ENCODE measurements at regions not wholly inside any gene's neighbourhood (a gene's known extent, or its start where the extent isn't known, plus 50 kb on each side); places are given as distances from the start of the nearest gene placed in this dataset.
A peak's percentile ranks its signal among the peaks of the same experiment; 100 is the strongest.

DNA sequence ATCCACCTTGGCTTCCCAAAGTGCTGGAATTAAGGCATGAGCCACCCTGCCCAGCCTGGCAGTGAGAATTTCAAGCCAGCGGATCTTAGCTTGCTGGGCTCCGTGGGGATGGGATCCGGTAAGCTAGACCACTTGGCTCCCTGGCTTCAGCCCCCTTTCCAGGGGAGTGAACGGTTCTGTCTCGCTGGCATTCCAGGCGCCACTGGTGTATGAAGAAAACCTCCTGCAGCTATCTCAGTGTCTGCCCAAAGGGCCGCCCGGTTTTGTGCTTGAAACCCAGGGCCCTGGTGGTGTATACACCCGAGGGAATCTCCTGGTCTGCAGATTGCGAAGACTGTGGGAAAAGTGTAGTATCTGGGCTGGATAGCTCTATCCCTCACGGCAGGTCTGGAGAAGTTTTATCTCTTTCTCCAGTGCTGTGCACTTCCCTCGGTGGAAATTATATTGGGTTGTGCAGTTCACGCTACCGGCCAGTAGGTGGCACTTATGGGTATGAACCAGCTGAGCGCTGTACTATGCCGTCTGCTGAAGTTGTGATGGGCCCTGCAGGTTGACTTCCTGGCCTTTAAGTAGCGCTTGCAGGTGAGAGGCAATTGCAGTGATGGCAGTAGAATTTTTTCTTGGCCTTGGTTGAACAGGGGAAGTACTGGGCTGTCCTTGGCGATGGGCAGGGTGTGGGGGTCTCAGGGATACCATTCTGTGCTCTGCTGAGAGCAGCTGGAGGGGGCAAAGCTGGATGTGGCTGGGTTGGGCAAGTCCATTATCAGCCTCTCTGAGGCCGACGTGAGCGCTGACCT, 138.0 kb upstream of the MTPN start:
- TF ChIP-seq, protein P1, sequence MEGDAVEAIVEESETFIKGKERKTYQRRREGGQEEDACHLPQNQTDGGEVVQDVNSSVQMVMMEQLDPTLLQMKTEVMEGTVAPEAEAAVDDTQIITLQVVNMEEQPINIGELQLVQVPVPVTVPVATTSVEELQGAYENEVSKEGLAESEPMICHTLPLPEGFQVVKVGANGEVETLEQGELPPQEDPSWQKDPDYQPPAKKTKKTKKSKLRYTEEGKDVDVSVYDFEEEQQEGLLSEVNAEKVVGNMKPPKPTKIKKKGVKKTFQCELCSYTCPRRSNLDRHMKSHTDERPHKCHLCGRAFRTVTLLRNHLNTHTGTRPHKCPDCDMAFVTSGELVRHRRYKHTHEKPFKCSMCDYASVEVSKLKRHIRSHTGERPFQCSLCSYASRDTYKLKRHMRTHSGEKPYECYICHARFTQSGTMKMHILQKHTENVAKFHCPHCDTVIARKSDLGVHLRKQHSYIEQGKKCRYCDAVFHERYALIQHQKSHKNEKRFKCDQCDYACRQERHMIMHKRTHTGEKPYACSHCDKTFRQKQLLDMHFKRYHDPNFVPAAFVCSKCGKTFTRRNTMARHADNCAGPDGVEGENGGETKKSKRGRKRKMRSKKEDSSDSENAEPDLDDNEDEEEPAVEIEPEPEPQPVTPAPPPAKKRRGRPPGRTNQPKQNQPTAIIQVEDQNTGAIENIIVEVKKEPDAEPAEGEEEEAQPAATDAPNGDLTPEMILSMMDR (conservative IDR thresholded peaks at IDR 0.05; ENCODE audit: low read depth, low read length) = peak; percentile 67
- no peak for TF ChIP-seq EZH2 (IDR thresholded peaks at IDR 0.05; ENCODE audit: low read length, unreplicated experiment)
- TF ChIP-seq EZH2phosphoT487 (IDR thresholded peaks at IDR 0.05; ENCODE audit: borderline replicate concordance, low read length) = no peak
